ENCODE measurements at regions not wholly inside any gene's neighbourhood (a gene's known extent, or its start where the extent isn't known, plus 50 kb on each side); places are given as distances from the start of the nearest gene placed in this dataset.

- no peak for TF ChIP-seq CTCF (IDR thresholded peaks at IDR 0.05)
- no peak for TF ChIP-seq POLR2AphosphoS5 (IDR thresholded peaks at IDR 0.05)
- TF ChIP-seq POLR2A (IDR thresholded peaks at IDR 0.05): no peak
Observed at GRCh38 chr15:87083201-87083600, 1003.5 kb downstream of the AGBL1 start.
